GM19238 (cell line): ENCODE measurements at regions not wholly inside any gene's neighbourhood (a gene's known extent, or its start where the extent isn't known, plus 50 kb on each side); places are given as distances from the start of the nearest gene placed in this dataset.

Experiments used
- DNase-seq: peaks from one replicate; pipeline ENCODE4 v3.0.0; 2011; ENCODE audit warnings: low spot score; ENCODE audit not compliant: insufficient read length

GRCh38 chr2:80815259-80815658 lies 510.7 kb upstream of the LRRTM1 start:
- no peak for DNase-seq

GRCh38 chr2:80786584-80786983 lies 482.0 kb upstream of the LRRTM1 start:
- DNase-seq = no peak

GRCh38 chr2:80778704-80779103 lies 474.2 kb upstream of the LRRTM1 start:
- DNase-seq = no peak

GRCh38 chr2:80748592-80748991 lies 444.0 kb upstream of the LRRTM1 start:
- DNase-seq = no peak

- no peak for DNase-seq
Measured at GRCh38 chr2:80737047-80737446, 432.5 kb upstream of the LRRTM1 start.

GRCh38 chr2:80725001-80725400 lies 420.4 kb upstream of the LRRTM1 start:
- DNase-seq = no peak

- no peak for DNase-seq
Measured at GRCh38 chr2:80722803-80723202, 418.3 kb upstream of the LRRTM1 start.

GRCh38 chr2:80719607-80720006 lies 415.1 kb upstream of the LRRTM1 start:
- DNase-seq = no peak

- DNase-seq = no peak
Measured at GRCh38 chr2:80715433-80715832, 410.9 kb upstream of the LRRTM1 start.

- DNase-seq = no peak
Measured at GRCh38 chr2:80711915-80712314, 407.4 kb upstream of the LRRTM1 start.

GRCh38 chr2:80706951-80707350 lies 402.4 kb upstream of the LRRTM1 start:
- no peak for DNase-seq

GRCh38 chr2:80706541-80706940 lies 402.0 kb upstream of the LRRTM1 start:
- no peak for DNase-seq

- no peak for DNase-seq
Measured at GRCh38 chr2:80703532-80703931, 399.0 kb upstream of the LRRTM1 start.

GRCh38 chr2:80700961-80701360 lies 396.4 kb upstream of the LRRTM1 start:
- DNase-seq = no peak
